ENCODE measurements at regions not wholly inside any gene's neighbourhood (a gene's known extent, or its start where the extent isn't known, plus 50 kb on each side); places are given as distances from the start of the nearest gene placed in this dataset.
A peak's percentile ranks its signal among the peaks of the same experiment; 100 is the strongest.

DNA sequence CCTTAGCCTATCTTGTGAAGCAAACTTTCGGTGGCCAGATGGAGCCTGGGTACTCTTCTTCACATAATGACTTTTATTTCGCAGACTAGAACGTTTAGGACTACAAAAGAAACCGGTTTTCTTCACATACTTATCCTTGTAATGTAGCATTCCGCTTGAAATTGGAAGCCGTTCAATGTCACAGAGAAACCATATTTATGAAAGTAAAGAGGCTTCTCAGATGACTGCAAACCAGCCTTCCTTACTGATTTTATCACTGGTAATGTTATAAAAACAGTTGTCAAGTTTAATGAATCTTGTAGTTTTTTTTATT lies 94.1 kb downstream of the PPIAL4G start:
- Histone ChIP-seq H3K4me1 (ENCODE audit: control insufficient read depth, insufficient read depth, low read length) (no peaks in the 10 kb centered on the region), H3K9me1 (ENCODE audit: insufficient read depth, low read length) (no peaks in the 10 kb centered on the region), H3K27me3 (ENCODE audit: control insufficient read depth, insufficient read depth, low read length) (no peaks in the 10 kb centered on the region; the same call in 1 of the 2 replicates), H3K27ac (ENCODE audit: insufficient read depth, low read length) (no peak overlapping the region), H2AK5ac (ENCODE audit: low read depth, low read length) (no peak overlapping the region), H4K8ac (ENCODE audit: low read depth in 2 of 2, low read length in 2 of 2) (peak overlapping the region; percentile 69 to 93), H2BK120ac (ENCODE audit: low read depth, low read length) (peak overlapping the region; percentile 14; the same call in 1 of the 2 replicates), H2BK15ac (ENCODE audit: low read depth, low read length) (no peak overlapping the region; the same call in 2 of the 3 replicates), H3K14ac (replicated peaks; ENCODE audit: low read depth, low read length) (peak overlapping the region; percentile 80), H3K9ac (ENCODE audit: low read depth, low read length) (peak overlapping the region; percentile 28; the same call in 1 of the 2 replicates), H3K4ac (ENCODE audit: low read depth, low read length) (peak overlapping the region; percentile 68), H3K9me3 (ENCODE audit: control insufficient read depth, insufficient read depth, low read length) (no peaks in the 10 kb centered on the region), H3K56ac (ENCODE audit: extremely low read depth, insufficient read depth, low read length) (peak overlapping the region; percentile 46; the same call in 1 of the 2 replicates), H3K4me3 (ENCODE audit: insufficient read depth, low read depth, low read length) (peak overlapping the region; percentile 87; the same call in 1 of the 2 replicates), H3K79me1 (ENCODE audit: low read depth in 1 of 2, low read length in 2 of 2) (0 out of 4 replicates have a peak, but pooled peaks cover 0 to 3% of the 10 kb centered on the region in 2 experiments), H2AK9ac (replicated peaks; ENCODE audit: low read depth, low read length, poor library complexity) (no peak overlapping the region), H3K4me2 (ENCODE audit: low read depth, low read length) (peak overlapping the region; percentile 76), H3K18ac (ENCODE audit: low read depth, low read length) (no peak overlapping the region), H2AFZ (replicated peaks; ENCODE audit: low read length, poor library complexity) (peak overlapping the region; percentile 97), H3K36me3 (ENCODE audit: control insufficient read depth, insufficient read depth, low read length) (no peaks in the 10 kb centered on the region), H3K23ac (ENCODE audit: low read depth, low read length) (no peak overlapping the region), H2BK5ac (ENCODE audit: low read depth, low read length, poor library complexity, severe bottlenecking) (no peak overlapping the region), H4K91ac (ENCODE audit: insufficient read depth, low read depth, low read length) (no peak overlapping the region), H4K5ac (ENCODE audit: low read depth, low read length) (peak overlapping the region; percentile 91), H2BK20ac (ENCODE audit: low read depth, low read length) (no peak overlapping the region), H4K20me1 (ENCODE audit: insufficient read depth, low read length) (no peaks in the 10 kb centered on the region)
- CTCF ChIA-PET: no interaction called here
- no peak for DNase-seq
- ATAC-seq (ENCODE audit: low read depth): no peak
- intact Hi-C loops (cut with micrococcal nuclease): no loop called here
- no CpG with 5 or more reads among the region's 6 CpGs for WGBS, 2 experiments (ENCODE audit: extremely low coverage in 2 of 2, insufficient read length in 1 of 2)
- dilution Hi-C loops (cut with HindIII; ENCODE audit: low sequenced_read_pairs, unreplicated experiment): no loop called here
- in situ Hi-C loops (cut with MboI; ENCODE audit: low sequenced_read_pairs): no loop called here
- BruUV-seq (replicated peaks): no TSS peak
- POLR2A ChIA-PET (ENCODE audit: unreplicated experiment): no interaction called here
- TF ChIP-seq BHLHE40 (IDR thresholded peaks at IDR 0.05; ENCODE audit: low read depth, low read length): no peak
- TF ChIP-seq SMC3 (IDR thresholded peaks at IDR 0.05; ENCODE audit: low read depth, low read length): no peak
- TF ChIP-seq MXI1 (IDR thresholded peaks at IDR 0.05; ENCODE audit: borderline replicate concordance, low read depth, low read length): no peak
- no peak for TF ChIP-seq RAD21 (IDR thresholded peaks at IDR 0.05; ENCODE audit: low read length)
- TF ChIP-seq RCOR1 (IDR thresholded peaks at IDR 0.05; ENCODE audit: insufficient replicate concordance, low read length): no peak
- no peak for TF ChIP-seq NFE2L2 (IDR thresholded peaks at IDR 0.05; ENCODE audit: low read depth, low read length)
- TF ChIP-seq, protein P1, sequence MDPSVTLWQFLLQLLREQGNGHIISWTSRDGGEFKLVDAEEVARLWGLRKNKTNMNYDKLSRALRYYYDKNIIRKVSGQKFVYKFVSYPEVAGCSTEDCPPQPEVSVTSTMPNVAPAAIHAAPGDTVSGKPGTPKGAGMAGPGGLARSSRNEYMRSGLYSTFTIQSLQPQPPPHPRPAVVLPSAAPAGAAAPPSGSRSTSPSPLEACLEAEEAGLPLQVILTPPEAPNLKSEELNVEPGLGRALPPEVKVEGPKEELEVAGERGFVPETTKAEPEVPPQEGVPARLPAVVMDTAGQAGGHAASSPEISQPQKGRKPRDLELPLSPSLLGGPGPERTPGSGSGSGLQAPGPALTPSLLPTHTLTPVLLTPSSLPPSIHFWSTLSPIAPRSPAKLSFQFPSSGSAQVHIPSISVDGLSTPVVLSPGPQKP (IDR thresholded peaks at IDR 0.05; ENCODE audit: borderline replicate concordance, low read depth, low read length): no peak
- no peak for TF ChIP-seq FOS (IDR thresholded peaks at IDR 0.05; ENCODE audit: low read depth, low read length)
- TF ChIP-seq, protein P2, sequence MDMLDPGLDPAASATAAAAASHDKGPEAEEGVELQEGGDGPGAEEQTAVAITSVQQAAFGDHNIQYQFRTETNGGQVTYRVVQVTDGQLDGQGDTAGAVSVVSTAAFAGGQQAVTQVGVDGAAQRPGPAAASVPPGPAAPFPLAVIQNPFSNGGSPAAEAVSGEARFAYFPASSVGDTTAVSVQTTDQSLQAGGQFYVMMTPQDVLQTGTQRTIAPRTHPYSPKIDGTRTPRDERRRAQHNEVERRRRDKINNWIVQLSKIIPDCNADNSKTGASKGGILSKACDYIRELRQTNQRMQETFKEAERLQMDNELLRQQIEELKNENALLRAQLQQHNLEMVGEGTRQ (IDR thresholded peaks at IDR 0.05; ENCODE audit: low read depth, low read length): no peak
- TF ChIP-seq RFX5 (IDR thresholded peaks at IDR 0.05; ENCODE audit: low read depth, low read length): no peak
- TF ChIP-seq CHD1 (IDR thresholded peaks at IDR 0.05; ENCODE audit: low read depth, low read length): no peak
- no peak for TF ChIP-seq POLR2A (IDR thresholded peaks at IDR 0.05; ENCODE audit: low read depth, low read length)
- TF ChIP-seq MAZ (IDR thresholded peaks at IDR 0.05; ENCODE audit: borderline replicate concordance, low read depth, low read length): no peak
- TF ChIP-seq, protein P3, sequence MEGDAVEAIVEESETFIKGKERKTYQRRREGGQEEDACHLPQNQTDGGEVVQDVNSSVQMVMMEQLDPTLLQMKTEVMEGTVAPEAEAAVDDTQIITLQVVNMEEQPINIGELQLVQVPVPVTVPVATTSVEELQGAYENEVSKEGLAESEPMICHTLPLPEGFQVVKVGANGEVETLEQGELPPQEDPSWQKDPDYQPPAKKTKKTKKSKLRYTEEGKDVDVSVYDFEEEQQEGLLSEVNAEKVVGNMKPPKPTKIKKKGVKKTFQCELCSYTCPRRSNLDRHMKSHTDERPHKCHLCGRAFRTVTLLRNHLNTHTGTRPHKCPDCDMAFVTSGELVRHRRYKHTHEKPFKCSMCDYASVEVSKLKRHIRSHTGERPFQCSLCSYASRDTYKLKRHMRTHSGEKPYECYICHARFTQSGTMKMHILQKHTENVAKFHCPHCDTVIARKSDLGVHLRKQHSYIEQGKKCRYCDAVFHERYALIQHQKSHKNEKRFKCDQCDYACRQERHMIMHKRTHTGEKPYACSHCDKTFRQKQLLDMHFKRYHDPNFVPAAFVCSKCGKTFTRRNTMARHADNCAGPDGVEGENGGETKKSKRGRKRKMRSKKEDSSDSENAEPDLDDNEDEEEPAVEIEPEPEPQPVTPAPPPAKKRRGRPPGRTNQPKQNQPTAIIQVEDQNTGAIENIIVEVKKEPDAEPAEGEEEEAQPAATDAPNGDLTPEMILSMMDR (conservative IDR thresholded peaks at IDR 0.05; ENCODE audit: low read depth, low read length): no peak
- TF ChIP-seq CEBPB (IDR thresholded peaks at IDR 0.05; ENCODE audit: low read depth, low read length): no peak
- TF ChIP-seq MAFK (IDR thresholded peaks at IDR 0.05; ENCODE audit: low read depth, low read length): no peak

All from IMR-90 (cell line).